Stimulated activated CD8-positive, alpha-beta memory T cell treated with anti-CD3 and anti-CD28 coated beads, Interleukin-15, amount 100 ng/mL, for 24 hours (primary cell): ENCODE measurements at regions not wholly inside any gene's neighbourhood (a gene's known extent, or its start where the extent isn't known, plus 50 kb on each side); places are given as distances from the start of the nearest gene placed in this dataset.

ENCODE experiments used
- DNase-seq: peaks from one replicate; pipeline ENCODE4 v3.0.0-alpha.2; 2020; ENCODE audit warnings: low read depth

- no peak for DNase-seq
Observed at GRCh38 chr1:213874789-213875188, 113.0 kb upstream of the PROX1 start.

- no peak for DNase-seq
Observed at GRCh38 chr1:213876531-213876930, 111.2 kb upstream of the PROX1 start.

- no peak for DNase-seq
Observed at GRCh38 chr1:213883618-213884017, 104.2 kb upstream of the PROX1 start.

DNA sequence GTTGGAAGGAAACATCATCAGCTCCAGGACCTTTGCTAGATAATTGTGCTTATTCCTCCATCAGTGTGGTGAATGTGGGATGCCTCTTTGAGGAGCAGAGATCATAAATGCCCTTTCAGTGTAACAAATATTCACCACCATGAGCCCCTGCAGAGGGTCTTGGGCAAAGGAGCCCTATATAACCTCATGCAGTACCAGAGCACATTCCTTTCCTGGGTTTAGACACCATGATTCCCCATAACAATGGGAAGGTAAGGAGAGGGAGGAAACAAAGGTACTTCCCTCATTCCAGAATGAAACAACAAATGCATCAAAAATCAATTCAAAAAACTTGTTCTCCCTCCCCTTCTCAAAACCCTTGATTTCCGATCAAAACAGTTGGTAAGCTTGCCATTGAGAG is 103.4 kb upstream of the PROX1 start:
- no peak for DNase-seq

GRCh38 chr1:213884942-213885341 is 102.8 kb upstream of the PROX1 start:
- no peak for DNase-seq

DNA sequence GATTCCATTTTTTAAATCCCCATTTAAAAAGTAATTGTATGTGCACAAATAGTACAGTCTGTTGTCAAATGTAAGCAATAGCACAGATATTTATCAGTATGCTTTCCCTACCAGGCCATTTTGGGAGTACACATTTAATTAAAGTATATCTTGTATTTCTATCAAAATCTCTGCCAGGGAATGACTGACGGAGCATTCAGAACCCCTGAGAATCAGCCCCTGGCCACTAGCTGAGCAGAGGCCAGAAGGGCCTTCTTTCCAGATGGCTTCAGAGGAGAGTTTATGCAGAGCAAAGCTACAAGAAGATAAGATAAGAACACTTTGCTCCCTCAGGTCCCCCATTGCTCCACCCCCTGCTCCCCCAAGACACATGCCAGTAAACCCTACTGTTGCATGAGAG is 99.9 kb upstream of the PROX1 start:
- no peak for DNase-seq

DNA sequence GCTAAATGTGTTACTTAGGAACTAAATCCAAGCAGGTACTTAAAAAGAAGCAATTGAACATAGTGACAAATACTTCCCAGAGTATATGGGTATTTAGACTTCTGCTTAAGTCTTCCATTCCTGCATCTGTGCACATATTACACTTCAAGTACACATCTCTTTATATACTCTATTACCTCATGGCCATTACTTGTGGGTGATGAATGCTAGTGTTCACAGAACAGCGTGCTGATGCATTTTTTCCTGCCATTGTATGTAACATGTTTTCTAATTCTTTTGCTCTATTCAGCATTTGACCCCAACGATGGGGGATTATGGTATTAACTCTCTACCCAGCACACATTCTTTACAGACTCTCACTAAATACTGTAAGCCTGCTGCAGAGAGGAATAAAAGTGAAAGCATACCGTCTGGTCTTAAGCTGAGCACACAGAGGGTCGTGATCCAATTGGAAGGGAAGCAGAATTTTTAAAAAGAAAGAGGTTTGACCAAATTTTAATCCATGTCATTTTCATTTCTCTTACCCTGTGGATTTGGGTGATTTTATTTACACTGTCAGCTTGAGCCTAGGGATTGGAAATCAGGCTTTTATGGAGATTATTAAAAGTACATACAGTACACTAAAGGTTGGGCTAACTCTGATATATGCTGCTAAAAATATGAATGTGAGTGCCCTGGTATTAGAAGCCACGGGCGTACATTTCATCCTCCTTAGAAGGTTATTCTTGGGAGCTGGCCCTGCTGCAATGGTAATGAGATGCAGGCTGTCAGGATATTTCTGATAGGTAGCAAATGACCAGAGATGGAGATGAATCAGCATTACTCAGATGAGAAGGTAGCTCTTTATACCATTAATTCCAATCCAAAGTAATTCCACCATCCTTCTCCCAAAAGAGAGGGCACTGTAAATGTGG is 95.5 kb upstream of the PROX1 start:
- no peak for DNase-seq

DNA sequence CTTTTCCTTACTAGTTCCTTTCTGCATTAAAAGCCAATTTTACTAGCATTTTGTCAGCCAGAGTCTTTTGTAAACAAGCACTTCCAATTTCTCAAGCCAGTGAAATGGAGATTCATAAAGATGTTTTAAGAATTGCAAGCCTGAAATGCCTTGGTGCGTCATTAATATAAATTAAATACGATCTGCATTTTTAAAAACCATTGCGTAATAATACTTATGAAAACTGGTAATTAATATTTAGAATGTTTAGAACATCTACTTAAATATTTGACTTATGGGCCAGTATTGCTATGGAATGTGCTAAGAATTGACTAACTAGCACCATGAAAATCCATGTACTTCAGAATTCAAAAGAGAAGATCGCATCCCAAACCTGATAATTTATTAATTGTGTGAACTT is 89.1 kb upstream of the PROX1 start:
- no peak for DNase-seq

- no peak for DNase-seq
Observed at GRCh38 chr1:213899413-213899812, 88.4 kb upstream of the PROX1 start.

DNA sequence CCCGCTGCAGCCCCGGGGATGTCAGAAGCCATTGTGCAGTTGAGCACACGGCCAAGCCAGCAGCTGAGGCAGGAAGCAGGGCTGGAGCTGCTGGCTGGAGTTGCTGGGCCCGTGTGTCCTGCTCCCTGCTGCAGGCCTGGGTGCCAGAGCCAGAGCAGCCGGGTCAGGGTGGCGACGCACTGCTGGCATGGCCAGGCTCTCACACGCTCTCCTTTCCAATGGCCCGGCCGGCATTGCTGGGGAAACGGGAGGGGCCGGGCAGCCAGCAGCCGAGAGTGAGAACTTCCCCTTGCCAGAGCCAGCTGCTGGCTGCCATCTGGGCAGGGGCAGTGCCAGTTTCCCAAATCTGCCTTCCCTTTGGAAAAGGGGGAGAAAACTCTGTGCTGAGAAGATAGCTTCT is 82.4 kb upstream of the PROX1 start:
- DNase-seq = no peak

DNA sequence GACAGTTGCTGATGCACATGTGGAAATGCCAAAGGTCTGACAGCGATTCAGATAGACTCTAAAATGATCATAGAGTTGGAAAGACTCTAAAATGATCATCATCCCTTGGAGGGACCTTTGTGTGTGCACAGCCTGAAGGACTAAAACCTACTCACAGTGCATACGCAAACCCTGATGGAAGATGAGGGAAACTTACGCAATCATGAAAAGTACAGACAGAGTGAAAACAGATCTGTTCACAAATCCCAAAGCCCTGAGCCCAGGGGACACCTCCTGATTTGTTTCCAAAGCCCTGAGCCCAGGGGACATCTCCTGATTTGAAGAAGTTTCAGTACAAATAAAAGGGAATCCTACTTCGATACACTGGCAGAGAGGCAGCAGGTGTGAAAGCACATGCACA is 79.3 kb upstream of the PROX1 start:
- DNase-seq = no peak

DNA sequence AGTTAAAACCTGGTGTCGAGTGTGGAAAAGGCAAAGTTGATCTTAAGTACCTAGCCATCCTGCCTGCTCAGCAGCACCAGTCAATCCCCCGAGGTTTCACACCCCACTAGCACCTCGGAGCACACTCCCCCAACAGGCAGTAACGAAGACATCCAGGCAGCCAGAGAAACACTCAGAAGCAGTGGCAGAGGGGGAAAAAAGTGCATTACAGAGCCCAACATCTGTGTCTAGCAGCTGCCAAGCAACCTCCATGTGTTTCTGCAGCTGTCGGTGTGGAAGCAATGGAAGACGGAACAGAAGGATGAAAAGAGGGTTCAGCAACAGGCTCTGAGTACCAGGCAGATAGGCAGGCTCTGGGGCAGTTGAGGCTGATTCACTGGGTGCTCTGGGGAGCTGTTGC is 73.4 kb upstream of the PROX1 start:
- no peak for DNase-seq

GRCh38 chr1:213921311-213921710 is 66.5 kb upstream of the PROX1 start:
- DNase-seq = no peak

DNA sequence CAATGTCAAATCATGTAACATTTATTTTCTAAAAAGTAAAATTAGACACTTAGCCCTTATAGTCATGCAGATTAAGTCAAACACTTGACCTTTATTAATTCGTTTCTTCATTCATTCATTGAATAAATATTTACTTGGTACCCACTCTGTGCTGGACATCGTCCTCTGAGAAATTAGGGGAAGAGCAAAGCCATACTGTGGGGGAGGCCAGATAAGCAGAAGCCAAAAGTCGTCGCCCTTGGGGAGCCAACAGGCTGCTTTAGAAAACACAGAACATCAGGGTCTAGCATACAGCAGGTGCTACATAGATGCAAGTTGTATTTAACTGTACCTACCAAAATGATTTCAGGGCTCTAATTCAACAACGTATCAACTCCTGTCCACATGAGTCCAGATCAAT is 66.1 kb upstream of the PROX1 start:
- DNase-seq = no peak

DNA sequence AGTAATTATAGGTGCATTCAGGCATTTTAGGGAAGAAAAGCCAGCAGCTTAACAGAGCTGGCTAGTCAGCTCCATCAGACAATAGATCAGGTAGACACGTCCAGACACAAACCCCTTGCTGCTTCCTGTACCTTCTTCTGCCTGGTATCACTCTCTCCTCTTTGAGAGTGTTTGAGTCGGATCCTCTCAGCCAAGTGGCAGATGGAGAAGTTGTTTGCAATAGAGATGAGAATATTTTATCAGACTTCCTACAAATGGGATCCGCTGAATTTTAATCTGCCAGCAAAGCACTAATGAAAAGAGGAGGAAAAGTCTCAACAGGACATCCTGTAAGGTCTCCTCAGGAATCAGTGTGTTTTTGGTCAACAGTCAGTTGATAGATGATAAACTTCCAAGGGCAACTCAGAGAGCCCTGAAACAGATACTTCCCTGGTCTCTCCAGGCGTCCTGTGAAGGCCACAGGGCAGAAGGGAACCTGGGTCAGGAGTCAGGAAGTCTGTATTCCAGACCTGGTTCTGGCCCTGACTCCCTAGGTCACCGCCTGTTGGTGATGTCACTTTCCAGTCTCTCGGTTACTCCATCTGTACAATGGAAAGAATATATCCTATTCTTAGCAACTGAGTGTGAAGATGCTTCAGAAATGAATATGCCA is 62.1 kb upstream of the PROX1 start:
- no peak for DNase-seq

DNA sequence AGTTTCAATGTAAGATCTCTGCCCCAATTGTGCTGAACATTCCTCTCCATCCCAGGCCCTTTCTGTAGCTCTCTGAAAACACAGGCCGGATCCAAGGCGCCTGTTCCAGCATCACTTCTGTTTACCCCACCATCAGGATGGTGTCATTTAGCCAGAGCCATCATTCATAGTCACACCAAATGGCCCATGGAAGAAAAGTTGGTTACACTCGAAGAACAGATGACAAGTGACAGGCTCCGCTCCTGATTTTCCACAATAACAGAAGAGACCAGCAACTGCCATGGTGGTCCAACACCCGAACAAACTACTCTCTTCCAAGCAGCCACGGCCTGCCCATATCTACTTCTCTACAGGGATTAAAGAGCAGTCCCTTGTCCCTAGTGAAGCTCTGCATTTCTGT is 59.9 kb upstream of the PROX1 start:
- no peak for DNase-seq

- DNase-seq = no peak
Observed at GRCh38 chr1:213929398-213929797, 58.4 kb upstream of the PROX1 start.

GRCh38 chr1:213931836-213932235 is 55.9 kb upstream of the PROX1 start:
- no peak for DNase-seq

DNA sequence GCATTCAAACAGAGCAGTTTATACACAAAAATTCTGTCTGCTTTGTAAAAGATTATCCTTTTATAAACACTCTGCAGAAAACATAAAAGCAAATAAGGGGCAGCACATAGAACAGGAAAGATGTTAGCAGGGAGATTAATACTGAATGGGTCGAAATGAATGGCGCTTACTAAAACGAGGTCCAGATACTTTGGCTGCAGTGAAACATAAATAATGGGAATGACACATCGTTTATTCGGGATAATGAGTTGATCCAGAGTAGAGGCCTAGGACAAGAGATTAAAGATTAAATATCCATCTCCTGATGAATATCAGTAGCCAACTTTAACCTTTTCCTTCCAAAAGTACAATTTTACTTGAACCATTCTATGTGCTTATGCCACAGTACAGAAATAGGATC is 54.4 kb upstream of the PROX1 start:
- no peak for DNase-seq

DNA sequence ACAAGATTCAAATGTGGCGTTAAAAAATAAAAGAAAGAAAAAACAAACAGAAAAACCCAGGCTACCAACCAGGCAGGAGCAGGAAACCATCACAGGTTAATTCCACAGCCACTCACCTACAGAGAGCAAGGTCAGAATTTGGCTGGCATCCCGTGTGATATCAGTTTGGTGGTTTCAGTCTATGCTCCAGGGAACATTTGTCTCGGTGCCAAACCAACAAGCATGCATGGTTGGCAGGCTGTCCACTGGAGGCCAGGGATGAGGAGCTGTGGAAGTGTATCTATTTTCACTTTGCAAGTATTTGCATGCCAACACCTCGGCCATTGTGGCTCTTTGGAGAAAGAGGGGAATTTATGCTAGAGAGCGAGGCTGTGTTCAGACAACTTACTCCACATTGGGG is 53.1 kb upstream of the PROX1 start:
- DNase-seq = no peak

DNA sequence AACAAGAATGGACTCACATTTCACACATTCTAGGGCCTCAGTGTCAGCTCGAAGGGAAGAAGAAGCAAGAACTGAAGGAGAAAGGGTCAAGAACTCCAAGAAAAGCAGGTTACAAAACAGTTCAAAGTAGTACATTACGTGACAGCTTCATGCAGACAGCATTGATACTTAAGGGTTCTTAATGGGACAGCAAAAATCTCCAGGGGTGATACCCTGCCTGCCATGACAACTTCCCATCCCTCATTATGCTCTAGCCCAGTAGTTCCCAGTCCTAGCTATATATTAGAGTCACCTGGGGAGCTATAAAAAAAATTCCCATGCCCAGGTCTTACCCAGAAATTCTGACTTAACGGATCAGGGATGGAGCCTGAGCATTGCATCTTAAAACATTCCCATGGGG is 51.2 kb upstream of the PROX1 start:
- no peak for DNase-seq
